B cell (primary cell): ENCODE measurements at regions not wholly inside any gene's neighbourhood (a gene's known extent, or its start where the extent isn't known, plus 50 kb on each side); places are given as distances from the start of the nearest gene placed in this dataset.

Experiments used
- EZH2 ChIP-seq: IDR thresholded peaks from 2 replicates; pipeline ENCODE4 v1.6.1; 2012; ENCODE audit warnings: borderline replicate concordance, low read depth, mild to moderate bottlenecking, moderate library complexity, low read length; ENCODE audit not compliant: insufficient read depth, poor library complexity, severe bottlenecking
- TF ChIP-seq, protein P1 (sequence below): fragments of 200-600 bp; IDR thresholded peaks from one replicate; pipeline ENCODE4 v1.8.0; 2022; ENCODE audit warnings: antibody characterized with exemption, mild to moderate bottlenecking

DNA sequence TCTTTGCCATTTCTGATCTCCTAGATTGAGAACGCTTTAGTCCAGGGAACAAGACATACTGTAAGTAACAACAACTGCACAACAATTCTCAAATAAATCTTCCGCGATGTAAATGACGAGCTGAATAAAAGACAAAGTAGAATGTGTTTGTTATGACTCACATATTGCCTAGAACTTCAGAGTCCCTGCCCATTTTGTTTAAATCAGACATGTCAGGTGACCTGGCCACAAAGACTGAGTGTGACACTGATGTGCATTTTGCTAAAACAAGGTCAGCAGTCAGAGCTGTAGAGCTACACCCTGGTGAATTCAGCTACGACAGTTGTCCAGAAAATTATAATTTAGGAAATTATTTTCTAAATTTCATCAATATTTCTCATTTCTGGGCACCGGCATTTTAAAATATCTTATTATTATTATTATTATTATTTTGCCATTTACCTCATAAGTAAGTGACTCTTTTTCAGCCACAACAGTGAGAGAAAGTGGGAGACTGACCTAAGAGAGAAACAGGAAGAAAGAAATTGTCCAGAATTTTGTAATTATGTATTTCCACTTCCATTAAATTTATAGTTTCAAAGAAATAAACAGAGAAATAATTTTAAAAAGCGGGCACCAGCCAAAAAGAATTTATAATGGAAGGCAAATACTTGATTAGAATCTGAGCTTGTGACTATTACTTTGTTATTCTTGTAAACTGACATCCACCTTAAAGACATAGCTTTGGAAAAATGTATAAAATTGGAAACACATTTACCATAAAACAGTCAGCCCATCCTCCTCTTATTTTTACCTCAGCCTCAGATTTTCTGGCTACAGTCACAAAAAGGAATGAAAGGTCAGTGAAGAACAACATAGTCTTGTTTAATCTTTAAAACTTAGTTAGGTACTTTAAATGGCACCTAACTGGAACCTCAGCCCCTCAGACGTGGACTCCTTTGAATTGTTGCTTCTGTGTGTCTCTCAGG, 157.0 kb upstream of the CITED2 start:
- TF ChIP-seq, protein P1, sequence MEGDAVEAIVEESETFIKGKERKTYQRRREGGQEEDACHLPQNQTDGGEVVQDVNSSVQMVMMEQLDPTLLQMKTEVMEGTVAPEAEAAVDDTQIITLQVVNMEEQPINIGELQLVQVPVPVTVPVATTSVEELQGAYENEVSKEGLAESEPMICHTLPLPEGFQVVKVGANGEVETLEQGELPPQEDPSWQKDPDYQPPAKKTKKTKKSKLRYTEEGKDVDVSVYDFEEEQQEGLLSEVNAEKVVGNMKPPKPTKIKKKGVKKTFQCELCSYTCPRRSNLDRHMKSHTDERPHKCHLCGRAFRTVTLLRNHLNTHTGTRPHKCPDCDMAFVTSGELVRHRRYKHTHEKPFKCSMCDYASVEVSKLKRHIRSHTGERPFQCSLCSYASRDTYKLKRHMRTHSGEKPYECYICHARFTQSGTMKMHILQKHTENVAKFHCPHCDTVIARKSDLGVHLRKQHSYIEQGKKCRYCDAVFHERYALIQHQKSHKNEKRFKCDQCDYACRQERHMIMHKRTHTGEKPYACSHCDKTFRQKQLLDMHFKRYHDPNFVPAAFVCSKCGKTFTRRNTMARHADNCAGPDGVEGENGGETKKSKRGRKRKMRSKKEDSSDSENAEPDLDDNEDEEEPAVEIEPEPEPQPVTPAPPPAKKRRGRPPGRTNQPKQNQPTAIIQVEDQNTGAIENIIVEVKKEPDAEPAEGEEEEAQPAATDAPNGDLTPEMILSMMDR, result no peak
- TF ChIP-seq EZH2, result no peak
